Endothelial cell of umbilical vein (primary cell): ENCODE measurements at regions not wholly inside any gene's neighbourhood (a gene's known extent, or its start where the extent isn't known, plus 50 kb on each side); places are given as distances from the start of the nearest gene placed in this dataset.

Source experiments
- BruUV-seq: library from RNA; stranded (reverse); fragments of 400-500 nt; replicated peaks from 2 replicates; lab custom pipeline; 2021; lab: Mats Ljungman, UMichigan
- CTCF ChIA-PET: fragments of 300-600, 350-600 bp; sonication (Branson Sonifier 250); formaldehyde crosslinking; loops from one replicate; lab custom pipeline; 2021; ENCODE audit warnings: antibody characterized with exemption, inconsistent platforms; lab: Charles Lee
- POLR2A ChIA-PET: fragments of 300-600, 350-600 bp; sonication (Branson Sonifier 250); formaldehyde crosslinking; loops from one replicate; lab custom pipeline; 2021; ENCODE audit warnings: antibody characterized with exemption, inconsistent platforms; lab: Charles Lee
- DNase-seq: peaks from one replicate; pipeline ENCODE4 v3.0.0-alpha.2; 2011; ENCODE audit warnings: low read depth, low spot score
- FAIRE-seq: peaks from 2 replicates; lab custom pipeline; 2011; peaks lifted over from hg19 to GRCh38; lab: Jason Lieb, UNC
- H2AFZ ChIP-seq: 2 replicates; pipeline ENCODE4 v1.6.0; 2012; ENCODE audit warnings: low read depth, low read length, control low read depth, inconsistent platforms
- H3K27ac ChIP-seq: 2 replicates; pipeline ENCODE4 v1.5.1; 2011; ENCODE audit warnings: low read depth, mild to moderate bottlenecking, control low read depth, low read length, moderate library complexity; ENCODE audit not compliant: insufficient read depth
- H3K27me3 ChIP-seq, 2 experiments: 2 replicates each; pipeline versions ENCODE4 v1.6.0 to v1.6.1; 2011; ENCODE audit warnings: low read length in 2 of 2, mixed read lengths in 1 of 2; ENCODE audit not compliant: control insufficient read depth in 2 of 2, insufficient read depth in 2 of 2
- H3K36me3 ChIP-seq, 2 experiments: 2 replicates in 1 of 2; 3 replicates in 1 of 2; pipeline ENCODE4 v1.5.1; 2011; ENCODE audit warnings: low read length in 2 of 2, mild to moderate bottlenecking in 1 of 2, moderate library complexity in 1 of 2; ENCODE audit not compliant: control insufficient read depth in 2 of 2, insufficient read depth in 2 of 2; ENCODE audit errors: extremely low read depth in 1 of 2
- H3K4me1 ChIP-seq: 3 replicates; pipeline ENCODE4 v1.5.1; 2011; ENCODE audit warnings: mild to moderate bottlenecking, low read length; ENCODE audit not compliant: control insufficient read depth, insufficient read depth; ENCODE audit errors: extremely low read depth
- H3K4me2 ChIP-seq: 2 replicates; pipeline ENCODE4 v1.6.1; 2011; ENCODE audit warnings: low read length, control low read depth, mixed read lengths; ENCODE audit not compliant: insufficient read depth
- H3K4me3 ChIP-seq, 3 experiments: fragments of 200-600 bp in 1 of 3; sonication (generic), shearing (Covaris generic) in 1 of 3; replicated peaks in 1 of 3; 2 replicates each; pipeline ENCODE4 v1.5.1; 2011 to 2016; ENCODE audit warnings: control low read depth in 3 of 3, low read length in 3 of 3, mild to moderate bottlenecking in 2 of 3, inconsistent platforms in 1 of 3, low read depth in 1 of 3, moderate library complexity in 1 of 3; ENCODE audit not compliant: insufficient read depth in 1 of 3
- H3K79me2 ChIP-seq: 2 replicates; pipeline ENCODE4 v1.6.0; 2012; ENCODE audit warnings: low read length, inconsistent platforms; ENCODE audit not compliant: control insufficient read depth, insufficient read depth
- H3K9ac ChIP-seq: replicated peaks from 2 replicates; pipeline ENCODE3; 2011; ENCODE audit warnings: low read length, control low read depth; ENCODE audit not compliant: insufficient read depth; ENCODE audit errors: extremely low read depth
- H3K9me1 ChIP-seq: replicated peaks from 3 replicates; pipeline ENCODE4 v1.6.0; 2011; ENCODE audit warnings: mild to moderate bottlenecking, low read length; ENCODE audit not compliant: control insufficient read depth, insufficient read depth; ENCODE audit errors: extremely low read depth
- H3K9me3 ChIP-seq: replicated peaks from 2 replicates; pipeline ENCODE4 v1.5.1; 2012; ENCODE audit warnings: low read length, inconsistent platforms; ENCODE audit not compliant: control insufficient read depth, insufficient read depth
- H4K20me1 ChIP-seq: replicated peaks from 2 replicates; pipeline ENCODE3; 2011; ENCODE audit warnings: mild to moderate bottlenecking, low read length; ENCODE audit not compliant: control insufficient read depth, insufficient read depth; ENCODE audit errors: extremely low read depth
- CTCF ChIP-seq, 2 donors: IDR thresholded peaks; 1 replicate in 1 of 2; 2 replicates in 1 of 2; pipeline ENCODE4 v1.5.1; 2011; ENCODE audit warnings: low read length in 2 of 2, mild to moderate bottlenecking in 2 of 2, moderate library complexity in 2 of 2, control low read depth in 1 of 2, inconsistent platforms in 1 of 2, low read depth in 1 of 2; ENCODE audit not compliant: insufficient read depth in 1 of 2; ENCODE audit errors: extremely low read depth in 1 of 2
- EZH2 ChIP-seq: IDR thresholded peaks from 2 replicates; pipeline ENCODE4 v1.6.1; 2012; ENCODE audit warnings: borderline replicate concordance, low read depth, mild to moderate bottlenecking, moderate library complexity, low read length, inconsistent platforms; ENCODE audit not compliant: severe bottlenecking
- FOS ChIP-seq: IDR thresholded peaks from 2 replicates; pipeline ENCODE4 v1.6.1; 2011; ENCODE audit warnings: mild to moderate bottlenecking, low read length, moderate library complexity, borderline replicate concordance; ENCODE audit not compliant: insufficient read depth
- GATA2 ChIP-seq: IDR thresholded peaks from 2 replicates; pipeline ENCODE4 v1.7.0; 2011; ENCODE audit warnings: low read depth, mild to moderate bottlenecking, moderate library complexity, mixed read lengths, low read length; ENCODE audit not compliant: insufficient read length, insufficient read depth
- JUN ChIP-seq: IDR thresholded peaks from 2 replicates; pipeline ENCODE4 v1.6.1; 2011; ENCODE audit warnings: borderline replicate concordance, low read depth; ENCODE audit not compliant: insufficient read length, insufficient read depth
- MAX ChIP-seq: IDR thresholded peaks from 2 replicates; pipeline ENCODE4 v1.6.1; 2011; ENCODE audit not compliant: insufficient read depth, insufficient read length
- MYC ChIP-seq: IDR thresholded peaks from one replicate; pipeline ENCODE4 v1.6.1; 2011; ENCODE audit warnings: mild to moderate bottlenecking, low read depth, low read length
- POLR2A ChIP-seq: IDR thresholded peaks from 2 replicates; pipeline ENCODE4 v1.6.1; 2012; ENCODE audit warnings: low read depth, mild to moderate bottlenecking, control low read depth, low read length
- POLR2AphosphoS5 ChIP-seq: IDR thresholded peaks from 2 replicates; pipeline ENCODE4 v1.6.1; 2012; ENCODE audit warnings: low read depth, mild to moderate bottlenecking, control low read depth, low read length, moderate library complexity; ENCODE audit not compliant: insufficient read depth
- dilution Hi-C: fragments of 300-500 bp; cut with MboI; formaldehyde crosslinking; loops from one replicate; pipeline ENCODE4 v1.15.0; 2019; ENCODE audit warnings: low sequenced_read_pairs; ENCODE audit not compliant: extremely low pct_ligation_motif_present
- intact Hi-C: fragments of 100-400 bp; cut with micrococcal nuclease; formaldehyde crosslinking; loops from one replicate; pipeline ENCODE4 v1.10.0; 2022

- BruUV-seq = no TSS peak
Observed at GRCh38 chr11:122275508-122275907, 159.5 kb upstream of the BLID start.

GRCh38 chr11:122273476-122274191 lies 157.6 kb upstream of the BLID start:
- Histone ChIP-seq H3K4me1 (no peaks in the 10 kb centered on the region), H3K9me1 (no peaks in the 10 kb centered on the region), H3K9me3 (no peaks in the 10 kb centered on the region), H3K4me2 (no peak overlapping the region), H3K36me3 (no peaks in the 10 kb centered on the region), H3K4me3 (no peak overlapping the region), H3K27ac (no peak overlapping the region), H3K9ac (no peak overlapping the region), H2AFZ (no peak overlapping the region), H3K27me3 (peaks cover 0 to 1% of the 10 kb centered on the region in 2 experiments), H3K79me2 (no peaks in the 10 kb centered on the region), H4K20me1 (no peaks in the 10 kb centered on the region)
- intact Hi-C loops = no loop called here
- FAIRE-seq (no peak), DNase-seq (no peak)
- POLR2A ChIA-PET = no interaction called here
- dilution Hi-C loops = no loop called here
- BruUV-seq = no TSS peak
- CTCF ChIA-PET = no interaction called here
- no peak for TF ChIP-seq FOS
- no peak for TF ChIP-seq GATA2
- TF ChIP-seq CTCF (IDR thresholded peaks at IDR 0.05; ENCODE audit: extremely low read depth in 1 of 2, insufficient read depth in 1 of 2, low read depth in 1 of 2, low read length in 2 of 2) = no peak
- TF ChIP-seq MYC = no peak
- TF ChIP-seq MAX = no peak
- TF ChIP-seq EZH2 = no peak
- TF ChIP-seq POLR2AphosphoS5 = no peak
- TF ChIP-seq POLR2A = no peak
- TF ChIP-seq JUN = no peak

More at GRCh38 chr11:122275508-122275907, 159.5 kb upstream of the BLID start:
- dilution Hi-C loops (no loop called here), intact Hi-C loops (no loop called here)
- Histone ChIP-seq H3K4me1 (no peaks in the 10 kb centered on the region), H3K9me1 (no peaks in the 10 kb centered on the region), H2AFZ (no peak overlapping the region), H3K4me2 (no peak overlapping the region), H3K4me3 (no peak overlapping the region), H3K27ac (no peak overlapping the region), H3K27me3 (peaks cover 0 to 1% of the 10 kb centered on the region in 2 experiments), H3K36me3 (no peaks in the 10 kb centered on the region), H3K79me2 (no peaks in the 10 kb centered on the region), H3K9ac (no peak overlapping the region), H4K20me1 (no peaks in the 10 kb centered on the region), H3K9me3 (no peaks in the 10 kb centered on the region)
- no peak for FAIRE-seq
- no peak for DNase-seq
- ChIA-PET CTCF (no interaction called here), POLR2A (no interaction called here)
- TF ChIP-seq JUN = no peak
- no peak for TF ChIP-seq MYC
- no peak for TF ChIP-seq MAX
- no peak for TF ChIP-seq POLR2A
